H1 (cell line): ENCODE measurements at regions not wholly inside any gene's neighbourhood (a gene's known extent, or its start where the extent isn't known, plus 50 kb on each side); places are given as distances from the start of the nearest gene placed in this dataset.

Experiments
- CHD1 ChIP-seq: IDR thresholded peaks from 2 replicates; pipeline ENCODE4 v1.6.1; 2012; ENCODE audit warnings: low read depth, low read length, improper control_type of control experiment
- EZH2 ChIP-seq: fragments of 200-600 bp; sonication (generic); IDR thresholded peaks from 2 replicates; pipeline ENCODE4 v1.7.1; 2012; ENCODE audit warnings: low read depth, mild to moderate bottlenecking, moderate library complexity, low read length, inconsistent platforms; ENCODE audit not compliant: severe bottlenecking
- JUN ChIP-seq: IDR thresholded peaks from 2 replicates; pipeline ENCODE4 v1.6.1; 2011; ENCODE audit warnings: low read depth, mild to moderate bottlenecking, improper control_type of control experiment, low read length
- JUND ChIP-seq: IDR thresholded peaks from 2 replicates; pipeline ENCODE4 v1.6.1; 2011; ENCODE audit warnings: mild to moderate bottlenecking, improper control_type of control experiment, low read length
- MAFK ChIP-seq: IDR thresholded peaks from 2 replicates; pipeline ENCODE4 v1.6.1; 2012; ENCODE audit warnings: low read depth, mild to moderate bottlenecking, improper control_type of control experiment, low read length
- POLR2A ChIP-seq, 2 experiments: IDR thresholded peaks; 1 replicate in 1 of 2; 2 replicates in 1 of 2; pipeline ENCODE4 v1.6.1; 2011; ENCODE audit warnings: low read depth in 2 of 2, low read length in 2 of 2, mild to moderate bottlenecking in 2 of 2; ENCODE audit errors: control extremely low read depth in 1 of 2
- RAD21 ChIP-seq, 2 experiments: IDR thresholded peaks in 1 of 2; conservative IDR thresholded peaks in 1 of 2; 2 replicates each; pipeline ENCODE4 v1.6.1; 2011; ENCODE audit warnings: low read depth in 2 of 2, low read length in 2 of 2, improper control_type of control experiment in 1 of 2, inconsistent platforms in 1 of 2, mild to moderate bottlenecking in 1 of 2, moderate library complexity in 1 of 2
- SRF ChIP-seq: IDR thresholded peaks from 2 replicates; pipeline ENCODE4 v1.6.1; 2011; ENCODE audit warnings: mild to moderate bottlenecking, low read depth, low read length, moderate library complexity
- SUZ12 ChIP-seq: fragments of 200-600 bp; sonication (generic); IDR thresholded peaks from 2 replicates; pipeline ENCODE4 v1.6.1; 2012; ENCODE audit warnings: mild to moderate bottlenecking, inconsistent platforms, low read length, moderate library complexity, mixed read lengths
- TF ChIP-seq, protein P1 (sequence below), 3 experiments: IDR thresholded peaks; 1 replicate in 2 of 3; 2 replicates in 1 of 3; pipeline versions ENCODE4 v1.5.1 to v1.6.1; 2011; ENCODE audit warnings: low read length in 3 of 3, mild to moderate bottlenecking in 3 of 3, inconsistent platforms in 2 of 3, low read depth in 1 of 3, moderate library complexity in 1 of 3; ENCODE audit not compliant: insufficient read depth in 1 of 3; ENCODE audit errors: control extremely low read depth in 1 of 3
- TF ChIP-seq, protein P2 (sequence below): IDR thresholded peaks from 2 replicates; pipeline ENCODE4 v1.6.1; 2011; ENCODE audit warnings: low read depth, mild to moderate bottlenecking, low read length; ENCODE audit not compliant: insufficient read depth
- TF ChIP-seq, protein P3 (sequence below): fragments of 300-600 bp; sonication (generic); IDR thresholded peaks from 2 replicates; pipeline ENCODE4 v1.7.1; 2012; ENCODE audit warnings: low read length, moderate library complexity, mild to moderate bottlenecking, inconsistent platforms; ENCODE audit not compliant: insufficient replicate concordance

DNA sequence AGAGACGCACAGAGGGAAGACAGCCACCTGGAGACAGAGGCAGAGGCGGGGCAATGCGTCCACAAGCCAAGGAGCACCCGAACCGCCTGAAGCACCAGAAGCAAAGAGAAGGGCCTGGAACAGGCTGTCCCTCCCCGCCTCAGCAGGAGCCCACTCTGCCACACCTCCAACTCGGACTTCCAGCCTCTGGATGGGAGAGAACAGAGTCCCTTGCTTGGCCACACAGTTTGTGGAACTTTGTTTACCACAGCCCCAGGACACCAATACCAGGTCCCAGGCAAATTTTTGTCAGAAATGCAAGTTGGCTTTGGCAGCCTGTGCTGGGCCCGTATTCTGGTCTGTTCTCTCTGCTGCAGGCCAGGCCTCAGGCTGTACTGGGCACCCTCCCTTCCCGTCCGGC, 87.5 kb upstream of the RPS6KA2 start:
- TF ChIP-seq JUN: no peak
- no peak for TF ChIP-seq CHD1
- TF ChIP-seq MAFK: no peak
- TF ChIP-seq SRF: no peak
- TF ChIP-seq, protein P1, sequence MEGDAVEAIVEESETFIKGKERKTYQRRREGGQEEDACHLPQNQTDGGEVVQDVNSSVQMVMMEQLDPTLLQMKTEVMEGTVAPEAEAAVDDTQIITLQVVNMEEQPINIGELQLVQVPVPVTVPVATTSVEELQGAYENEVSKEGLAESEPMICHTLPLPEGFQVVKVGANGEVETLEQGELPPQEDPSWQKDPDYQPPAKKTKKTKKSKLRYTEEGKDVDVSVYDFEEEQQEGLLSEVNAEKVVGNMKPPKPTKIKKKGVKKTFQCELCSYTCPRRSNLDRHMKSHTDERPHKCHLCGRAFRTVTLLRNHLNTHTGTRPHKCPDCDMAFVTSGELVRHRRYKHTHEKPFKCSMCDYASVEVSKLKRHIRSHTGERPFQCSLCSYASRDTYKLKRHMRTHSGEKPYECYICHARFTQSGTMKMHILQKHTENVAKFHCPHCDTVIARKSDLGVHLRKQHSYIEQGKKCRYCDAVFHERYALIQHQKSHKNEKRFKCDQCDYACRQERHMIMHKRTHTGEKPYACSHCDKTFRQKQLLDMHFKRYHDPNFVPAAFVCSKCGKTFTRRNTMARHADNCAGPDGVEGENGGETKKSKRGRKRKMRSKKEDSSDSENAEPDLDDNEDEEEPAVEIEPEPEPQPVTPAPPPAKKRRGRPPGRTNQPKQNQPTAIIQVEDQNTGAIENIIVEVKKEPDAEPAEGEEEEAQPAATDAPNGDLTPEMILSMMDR (IDR thresholded peaks at IDR 0.05; ENCODE audit: control extremely low read depth in 1 of 3, insufficient read depth in 1 of 3, low read depth in 1 of 3, low read length in 3 of 3): no peak
- no peak for TF ChIP-seq JUND
- TF ChIP-seq POLR2A (IDR thresholded peaks at IDR 0.05; ENCODE audit: control extremely low read depth in 1 of 2, low read depth in 2 of 2, low read length in 2 of 2): no peak
- TF ChIP-seq, protein P2, sequence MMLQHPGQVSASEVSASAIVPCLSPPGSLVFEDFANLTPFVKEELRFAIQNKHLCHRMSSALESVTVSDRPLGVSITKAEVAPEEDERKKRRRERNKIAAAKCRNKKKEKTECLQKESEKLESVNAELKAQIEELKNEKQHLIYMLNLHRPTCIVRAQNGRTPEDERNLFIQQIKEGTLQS: no peak
- no peak for TF ChIP-seq EZH2
- TF ChIP-seq, protein P3, sequence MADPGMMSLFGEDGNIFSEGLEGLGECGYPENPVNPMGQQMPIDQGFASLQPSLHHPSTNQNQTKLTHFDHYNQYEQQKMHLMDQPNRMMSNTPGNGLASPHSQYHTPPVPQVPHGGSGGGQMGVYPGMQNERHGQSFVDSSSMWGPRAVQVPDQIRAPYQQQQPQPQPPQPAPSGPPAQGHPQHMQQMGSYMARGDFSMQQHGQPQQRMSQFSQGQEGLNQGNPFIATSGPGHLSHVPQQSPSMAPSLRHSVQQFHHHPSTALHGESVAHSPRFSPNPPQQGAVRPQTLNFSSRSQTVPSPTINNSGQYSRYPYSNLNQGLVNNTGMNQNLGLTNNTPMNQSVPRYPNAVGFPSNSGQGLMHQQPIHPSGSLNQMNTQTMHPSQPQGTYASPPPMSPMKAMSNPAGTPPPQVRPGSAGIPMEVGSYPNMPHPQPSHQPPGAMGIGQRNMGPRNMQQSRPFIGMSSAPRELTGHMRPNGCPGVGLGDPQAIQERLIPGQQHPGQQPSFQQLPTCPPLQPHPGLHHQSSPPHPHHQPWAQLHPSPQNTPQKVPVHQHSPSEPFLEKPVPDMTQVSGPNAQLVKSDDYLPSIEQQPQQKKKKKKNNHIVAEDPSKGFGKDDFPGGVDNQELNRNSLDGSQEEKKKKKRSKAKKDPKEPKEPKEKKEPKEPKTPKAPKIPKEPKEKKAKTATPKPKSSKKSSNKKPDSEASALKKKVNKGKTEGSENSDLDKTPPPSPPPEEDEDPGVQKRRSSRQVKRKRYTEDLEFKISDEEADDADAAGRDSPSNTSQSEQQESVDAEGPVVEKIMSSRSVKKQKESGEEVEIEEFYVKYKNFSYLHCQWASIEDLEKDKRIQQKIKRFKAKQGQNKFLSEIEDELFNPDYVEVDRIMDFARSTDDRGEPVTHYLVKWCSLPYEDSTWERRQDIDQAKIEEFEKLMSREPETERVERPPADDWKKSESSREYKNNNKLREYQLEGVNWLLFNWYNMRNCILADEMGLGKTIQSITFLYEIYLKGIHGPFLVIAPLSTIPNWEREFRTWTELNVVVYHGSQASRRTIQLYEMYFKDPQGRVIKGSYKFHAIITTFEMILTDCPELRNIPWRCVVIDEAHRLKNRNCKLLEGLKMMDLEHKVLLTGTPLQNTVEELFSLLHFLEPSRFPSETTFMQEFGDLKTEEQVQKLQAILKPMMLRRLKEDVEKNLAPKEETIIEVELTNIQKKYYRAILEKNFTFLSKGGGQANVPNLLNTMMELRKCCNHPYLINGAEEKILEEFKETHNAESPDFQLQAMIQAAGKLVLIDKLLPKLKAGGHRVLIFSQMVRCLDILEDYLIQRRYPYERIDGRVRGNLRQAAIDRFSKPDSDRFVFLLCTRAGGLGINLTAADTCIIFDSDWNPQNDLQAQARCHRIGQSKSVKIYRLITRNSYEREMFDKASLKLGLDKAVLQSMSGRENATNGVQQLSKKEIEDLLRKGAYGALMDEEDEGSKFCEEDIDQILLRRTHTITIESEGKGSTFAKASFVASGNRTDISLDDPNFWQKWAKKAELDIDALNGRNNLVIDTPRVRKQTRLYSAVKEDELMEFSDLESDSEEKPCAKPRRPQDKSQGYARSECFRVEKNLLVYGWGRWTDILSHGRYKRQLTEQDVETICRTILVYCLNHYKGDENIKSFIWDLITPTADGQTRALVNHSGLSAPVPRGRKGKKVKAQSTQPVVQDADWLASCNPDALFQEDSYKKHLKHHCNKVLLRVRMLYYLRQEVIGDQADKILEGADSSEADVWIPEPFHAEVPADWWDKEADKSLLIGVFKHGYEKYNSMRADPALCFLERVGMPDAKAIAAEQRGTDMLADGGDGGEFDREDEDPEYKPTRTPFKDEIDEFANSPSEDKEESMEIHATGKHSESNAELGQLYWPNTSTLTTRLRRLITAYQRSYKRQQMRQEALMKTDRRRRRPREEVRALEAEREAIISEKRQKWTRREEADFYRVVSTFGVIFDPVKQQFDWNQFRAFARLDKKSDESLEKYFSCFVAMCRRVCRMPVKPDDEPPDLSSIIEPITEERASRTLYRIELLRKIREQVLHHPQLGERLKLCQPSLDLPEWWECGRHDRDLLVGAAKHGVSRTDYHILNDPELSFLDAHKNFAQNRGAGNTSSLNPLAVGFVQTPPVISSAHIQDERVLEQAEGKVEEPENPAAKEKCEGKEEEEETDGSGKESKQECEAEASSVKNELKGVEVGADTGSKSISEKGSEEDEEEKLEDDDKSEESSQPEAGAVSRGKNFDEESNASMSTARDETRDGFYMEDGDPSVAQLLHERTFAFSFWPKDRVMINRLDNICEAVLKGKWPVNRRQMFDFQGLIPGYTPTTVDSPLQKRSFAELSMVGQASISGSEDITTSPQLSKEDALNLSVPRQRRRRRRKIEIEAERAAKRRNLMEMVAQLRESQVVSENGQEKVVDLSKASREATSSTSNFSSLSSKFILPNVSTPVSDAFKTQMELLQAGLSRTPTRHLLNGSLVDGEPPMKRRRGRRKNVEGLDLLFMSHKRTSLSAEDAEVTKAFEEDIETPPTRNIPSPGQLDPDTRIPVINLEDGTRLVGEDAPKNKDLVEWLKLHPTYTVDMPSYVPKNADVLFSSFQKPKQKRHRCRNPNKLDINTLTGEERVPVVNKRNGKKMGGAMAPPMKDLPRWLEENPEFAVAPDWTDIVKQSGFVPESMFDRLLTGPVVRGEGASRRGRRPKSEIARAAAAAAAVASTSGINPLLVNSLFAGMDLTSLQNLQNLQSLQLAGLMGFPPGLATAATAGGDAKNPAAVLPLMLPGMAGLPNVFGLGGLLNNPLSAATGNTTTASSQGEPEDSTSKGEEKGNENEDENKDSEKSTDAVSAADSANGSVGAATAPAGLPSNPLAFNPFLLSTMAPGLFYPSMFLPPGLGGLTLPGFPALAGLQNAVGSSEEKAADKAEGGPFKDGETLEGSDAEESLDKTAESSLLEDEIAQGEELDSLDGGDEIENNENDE: no peak
- TF ChIP-seq RAD21 (IDR thresholded peaks at IDR 0.05 in 1 of 2, conservative IDR thresholded peaks at IDR 0.05 in 1 of 2; ENCODE audit: low read depth in 2 of 2, low read length in 2 of 2): no peak
- no peak for TF ChIP-seq SUZ12
